Mesodermal cell (in vitro differentiated cells): ENCODE measurements at regions not wholly inside any gene's neighbourhood (a gene's known extent, or its start where the extent isn't known, plus 50 kb on each side); places are given as distances from the start of the nearest gene placed in this dataset.

Experiments used
- H3K27ac ChIP-seq: 2 replicates; pipeline ENCODE4 v1.7.0; 2013; ENCODE audit warnings: mild to moderate bottlenecking, low read depth, low read length, moderate library complexity; ENCODE audit not compliant: severe bottlenecking
- H3K36me3 ChIP-seq: 2 replicates; pipeline ENCODE4 v1.7.1; 2013; ENCODE audit warnings: mild to moderate bottlenecking, low read length, moderate library complexity; ENCODE audit not compliant: control insufficient read depth, insufficient read depth
- H3K4me1 ChIP-seq: one replicate; pipeline ENCODE4 v1.7.1; 2013; ENCODE audit warnings: mild to moderate bottlenecking, low read length; ENCODE audit not compliant: insufficient read depth, control insufficient read depth, poor library complexity, severe bottlenecking
- H3K4me3 ChIP-seq: 2 replicates; pipeline ENCODE4 v1.7.0; 2013; ENCODE audit warnings: low read length, control low read depth, mild to moderate bottlenecking; ENCODE audit not compliant: insufficient read depth, poor library complexity, severe bottlenecking; ENCODE audit errors: extremely low read depth
- H3K9me3 ChIP-seq: 2 replicates; pipeline ENCODE4 v1.7.1; 2013; ENCODE audit warnings: mild to moderate bottlenecking, low read length, moderate library complexity; ENCODE audit not compliant: control insufficient read depth
- WGBS, 2 experiments: methylation state at CpG; one replicate each; pipeline ENCODE4 v1.1.5; 2013; ENCODE audit warnings: missing lambda C conversion rate in 2 of 2; ENCODE audit not compliant: insufficient coverage in 2 of 2; 5-methylcytosine and 5-hydroxymethylcytosine counted together

GRCh38 chr15:46617507-46617906 is 982.7 kb downstream of the SQOR start:
- no peaks in the 10 kb centered on the region for H3K36me3 ChIP-seq
- no peaks in the 10 kb centered on the region for H3K9me3 ChIP-seq
- no peaks in the 10 kb centered on the region for H3K4me1 ChIP-seq
- H3K27ac ChIP-seq, result no peak overlapping the region
- no peak overlapping the region for H3K4me3 ChIP-seq

DNA sequence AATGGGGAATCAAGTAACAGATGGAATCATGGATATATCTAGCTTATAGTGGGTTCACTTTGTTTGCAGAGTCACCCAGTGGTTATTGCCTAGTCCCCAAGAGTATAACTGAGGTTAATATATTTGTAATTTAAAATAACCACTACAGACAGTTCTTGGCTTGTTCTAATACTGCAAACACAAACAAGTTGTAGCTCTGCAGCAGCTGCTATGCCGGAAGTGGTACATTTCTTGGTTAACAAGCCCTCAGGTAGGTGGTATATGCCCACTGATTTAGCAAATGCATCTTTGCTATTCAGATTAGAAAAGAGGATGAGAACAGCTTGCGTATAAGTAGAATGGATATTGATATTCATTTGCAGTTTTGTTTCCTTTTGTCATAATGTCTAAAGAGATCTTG is 984.2 kb downstream of the SQOR start:
- Histone ChIP-seq H3K4me1 (no peaks in the 10 kb centered on the region), H3K27ac (no peak overlapping the region), H3K9me3 (no peaks in the 10 kb centered on the region), H3K36me3 (no peaks in the 10 kb centered on the region), H3K4me3 (no peak overlapping the region)
- 81 to 86% methylated on average over 2 of the region's 2 CpGs for WGBS, 2 experiments

- Histone ChIP-seq H3K27ac (no peak overlapping the region), H3K36me3 (no peaks in the 10 kb centered on the region), H3K9me3 (peaks cover 5% of the 10 kb centered on the region), H3K4me3 (no peak overlapping the region), H3K4me1 (no peaks in the 10 kb centered on the region)
Measured at GRCh38 chr15:46620392-46621013, 985.7 kb downstream of the SQOR start.

- Histone ChIP-seq H3K27ac (no peak overlapping the region), H3K9me3 (peaks cover 11% of the 10 kb centered on the region), H3K36me3 (no peaks in the 10 kb centered on the region), H3K4me3 (no peak overlapping the region), H3K4me1 (no peaks in the 10 kb centered on the region)
- WGBS, 2 experiments, result no CpG with 5 or more reads among the region's 2 CpGs
Measured at GRCh38 chr15:46622851-46623250, 988.0 kb downstream of the SQOR start.

GRCh38 chr15:46636206-46636605 is 1001.4 kb downstream of the SQOR start:
- H3K4me1 ChIP-seq, result no peaks in the 10 kb centered on the region
- no peak overlapping the region for H3K4me3 ChIP-seq
- WGBS, 2 experiments, result 83 to 100% methylated on average over 1 of the region's 1 CpG
- H3K36me3 ChIP-seq, result no peaks in the 10 kb centered on the region
- H3K9me3 ChIP-seq, result no peaks in the 10 kb centered on the region
- no peak overlapping the region for H3K27ac ChIP-seq

DNA sequence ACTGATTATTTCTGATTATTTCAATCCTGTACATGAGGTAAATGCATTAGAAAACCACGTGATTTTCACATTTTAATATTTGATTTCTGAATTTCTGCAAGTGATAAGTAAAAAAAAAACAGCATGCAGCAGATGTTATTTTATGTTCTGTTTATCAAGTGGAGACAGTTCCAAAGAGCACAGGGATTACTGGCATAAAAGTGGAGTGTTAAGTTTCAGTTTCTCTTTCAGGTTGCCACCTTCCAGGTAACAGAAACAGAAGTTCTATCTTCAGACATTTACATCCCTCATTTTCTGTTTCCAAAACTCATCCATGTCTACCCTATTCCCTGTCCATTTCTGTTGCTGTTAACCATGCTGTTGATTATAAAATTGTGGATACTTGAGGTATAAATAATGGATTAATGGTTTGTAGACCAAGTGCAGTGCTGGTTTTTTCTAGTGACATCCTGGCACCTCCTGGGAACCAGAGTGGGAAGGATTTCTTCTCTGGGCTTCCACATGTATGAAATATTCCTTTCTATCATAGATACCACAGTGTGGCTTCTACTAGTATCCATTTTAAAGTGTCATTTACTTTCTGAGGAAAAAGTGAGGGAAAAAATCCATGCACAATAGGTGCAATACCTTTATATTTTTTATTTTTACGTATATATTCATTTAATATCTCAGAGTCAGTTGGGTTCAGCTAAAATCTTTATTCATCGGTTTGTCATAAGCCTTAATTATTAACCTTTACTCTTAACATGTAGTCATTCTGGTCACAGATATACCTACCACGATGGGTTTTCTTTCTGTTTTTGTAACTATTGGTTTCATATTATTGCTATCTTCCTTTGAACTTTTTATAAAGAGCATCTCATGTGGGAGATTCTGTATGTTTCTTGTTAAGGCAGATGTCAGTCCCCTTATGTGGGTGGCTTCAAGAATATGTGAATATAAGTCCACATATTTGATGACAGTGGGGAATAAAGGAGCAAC is 1010.0 kb downstream of the SQOR start:
- H3K9me3 ChIP-seq, result no peaks in the 10 kb centered on the region
- no peak overlapping the region for H3K27ac ChIP-seq
- no peaks in the 10 kb centered on the region for H3K4me1 ChIP-seq
- H3K36me3 ChIP-seq, result no peaks in the 10 kb centered on the region
- WGBS, 2 experiments, result no CpG with 5 or more reads among the region's 4 CpGs
- no peak overlapping the region for H3K4me3 ChIP-seq

GRCh38 chr15:46646490-46646889 is 1011.7 kb downstream of the SQOR start:
- Histone ChIP-seq H3K36me3 (no peaks in the 10 kb centered on the region), H3K27ac (no peak overlapping the region), H3K9me3 (no peaks in the 10 kb centered on the region), H3K4me1 (no peaks in the 10 kb centered on the region), H3K4me3 (no peak overlapping the region)
- WGBS, 2 experiments, result no CpG with 5 or more reads among the region's 1 CpG

GRCh38 chr15:46647046-46647445 is 1012.2 kb downstream of the SQOR start:
- WGBS, 2 experiments, result no CpG with 5 or more reads among the region's 1 CpG
- no peaks in the 10 kb centered on the region for H3K4me1 ChIP-seq
- no peaks in the 10 kb centered on the region for H3K9me3 ChIP-seq
- no peak overlapping the region for H3K4me3 ChIP-seq
- H3K36me3 ChIP-seq, result no peaks in the 10 kb centered on the region
- no peak overlapping the region for H3K27ac ChIP-seq

GRCh38 chr15:46652266-46652665 is 1017.4 kb downstream of the SQOR start:
- Histone ChIP-seq H3K4me1 (no peaks in the 10 kb centered on the region), H3K27ac (no peak overlapping the region), H3K9me3 (no peaks in the 10 kb centered on the region), H3K4me3 (no peak overlapping the region), H3K36me3 (no peaks in the 10 kb centered on the region)
- 100% methylated on average over 1 of the region's 2 CpGs; no CpG with 5 or more reads in 1 of the 2 experiments for WGBS, 2 experiments

DNA sequence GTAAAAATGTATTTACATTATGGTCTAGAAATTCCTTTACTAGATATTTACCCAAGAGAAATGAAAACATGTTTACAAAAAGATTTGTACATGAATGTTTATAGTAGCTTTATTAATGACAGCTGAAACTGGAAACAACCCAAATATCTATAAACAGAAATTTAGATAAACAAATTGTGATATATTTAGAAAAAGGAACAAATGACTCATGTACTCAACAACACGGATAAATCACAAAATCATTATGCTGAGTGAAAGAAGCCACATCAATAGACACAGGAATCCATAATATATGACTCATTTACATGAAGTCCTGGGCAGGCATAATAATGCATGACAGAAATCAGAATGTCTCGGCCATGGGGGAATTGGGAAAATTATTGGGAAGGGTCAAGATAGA is 1020.2 kb downstream of the SQOR start:
- no CpG with 5 or more reads among the region's 2 CpGs for WGBS, 2 experiments
- Histone ChIP-seq H3K9me3 (no peaks in the 10 kb centered on the region), H3K27ac (no peak overlapping the region), H3K4me1 (no peaks in the 10 kb centered on the region), H3K36me3 (no peaks in the 10 kb centered on the region), H3K4me3 (no peak overlapping the region)
